ENCODE measurements at regions not wholly inside any gene's neighbourhood (a gene's known extent, or its start where the extent isn't known, plus 50 kb on each side); places are given as distances from the start of the nearest gene placed in this dataset.
"Not testable (repeated sequence)": the region's sequence is repeated elsewhere in the genome, so short reads cannot be mapped to it uniquely, and the experiment has no call there.

- Histone ChIP-seq H3K4me1 (ENCODE audit: control insufficient read depth in 2 of 2, insufficient read depth in 2 of 2, low read length in 2 of 2) (no peaks in the 10 kb centered on the region), H3K36me3 (ENCODE audit: control insufficient read depth in 2 of 2, insufficient read depth in 2 of 2, low read length in 2 of 2) (no peaks in the 10 kb centered on the region), H3K27ac (ENCODE audit: low read depth in 2 of 2, low read length in 2 of 2) (no peak overlapping the region), H3K27me3 (ENCODE audit: control insufficient read depth in 2 of 2, insufficient read depth in 2 of 2, low read length in 2 of 2) (no peaks in the 10 kb centered on the region), H3K9me3 (ENCODE audit: control insufficient read depth in 2 of 2, low read length in 2 of 2) (no peaks in the 10 kb centered on the region), H3K4me3 (ENCODE audit: low read length in 2 of 2) (no peak overlapping the region), H3K9ac (ENCODE audit: low read depth in 1 of 2, low read length in 2 of 2) (no peak overlapping the region)
Measured at GRCh38 chr11:104781037-104781436, 117.2 kb downstream of the CASP12 start.

GRCh38 chr11:104776501-104777170 lies 121.6 kb downstream of the CASP12 start:
- H3K4me3 ChIP-seq (ENCODE audit: low read length in 2 of 2), result no peak overlapping the region
- H3K9ac ChIP-seq (ENCODE audit: low read depth in 1 of 2, low read length in 2 of 2), result no peak overlapping the region

GRCh38 chr11:104774578-104774977 lies 123.7 kb downstream of the CASP12 start:
- H3K4me1 ChIP-seq (ENCODE audit: control insufficient read depth in 2 of 2, insufficient read depth in 2 of 2, low read length in 2 of 2), result no peaks in the 10 kb centered on the region
- H3K4me3 ChIP-seq (ENCODE audit: low read length in 2 of 2), result no peak overlapping the region
- H3K36me3 ChIP-seq (ENCODE audit: control insufficient read depth in 2 of 2, insufficient read depth in 2 of 2, low read length in 2 of 2), result no peaks in the 10 kb centered on the region
- no peaks in the 10 kb centered on the region for H3K27me3 ChIP-seq (ENCODE audit: control insufficient read depth in 2 of 2, insufficient read depth in 2 of 2, low read length in 2 of 2)
- no peak overlapping the region for H3K9ac ChIP-seq (ENCODE audit: low read depth in 1 of 2, low read length in 2 of 2)
- no peak overlapping the region for H3K27ac ChIP-seq (ENCODE audit: low read depth in 2 of 2, low read length in 2 of 2)
- no peaks in the 10 kb centered on the region for H3K9me3 ChIP-seq (ENCODE audit: control insufficient read depth in 2 of 2, low read length in 2 of 2)

More at GRCh38 chr11:104776501-104777170, 121.6 kb downstream of the CASP12 start:
- H3K4me1 ChIP-seq (ENCODE audit: control insufficient read depth in 2 of 2, insufficient read depth in 2 of 2, low read length in 2 of 2), result no peaks in the 10 kb centered on the region
- no peaks in the 10 kb centered on the region for H3K9me3 ChIP-seq (ENCODE audit: control insufficient read depth in 2 of 2, low read length in 2 of 2)
- H3K36me3 ChIP-seq (ENCODE audit: control insufficient read depth in 2 of 2, insufficient read depth in 2 of 2, low read length in 2 of 2), result no peaks in the 10 kb centered on the region
- no peaks in the 10 kb centered on the region for H3K27me3 ChIP-seq (ENCODE audit: control insufficient read depth in 2 of 2, insufficient read depth in 2 of 2, low read length in 2 of 2)
- no peak overlapping the region for H3K27ac ChIP-seq (ENCODE audit: low read depth in 2 of 2, low read length in 2 of 2)

GRCh38 chr11:104772806-104773241 lies 125.4 kb downstream of the CASP12 start:
- no peaks in the 10 kb centered on the region for H3K36me3 ChIP-seq (ENCODE audit: control insufficient read depth in 2 of 2, insufficient read depth in 2 of 2, low read length in 2 of 2)
- H3K4me3 ChIP-seq (ENCODE audit: low read length in 2 of 2), result no peak overlapping the region
- H3K9ac ChIP-seq (ENCODE audit: low read depth in 1 of 2, low read length in 2 of 2), result no peak overlapping the region
- H3K4me1 ChIP-seq (ENCODE audit: control insufficient read depth in 2 of 2, insufficient read depth in 2 of 2, low read length in 2 of 2), result no peaks in the 10 kb centered on the region
- H3K9me3 ChIP-seq (ENCODE audit: control insufficient read depth in 2 of 2, low read length in 2 of 2), result no peaks in the 10 kb centered on the region
- no peaks in the 10 kb centered on the region for H3K27me3 ChIP-seq (ENCODE audit: control insufficient read depth in 2 of 2, insufficient read depth in 2 of 2, low read length in 2 of 2)
- H3K27ac ChIP-seq (ENCODE audit: low read depth in 2 of 2, low read length in 2 of 2), result no peak overlapping the region

- Histone ChIP-seq H3K4me1 (ENCODE audit: control insufficient read depth in 2 of 2, insufficient read depth in 2 of 2, low read length in 2 of 2) (no peaks in the 10 kb centered on the region), H3K4me3 (ENCODE audit: low read length in 2 of 2) (no peak overlapping the region), H3K36me3 (ENCODE audit: control insufficient read depth in 2 of 2, insufficient read depth in 2 of 2, low read length in 2 of 2) (no peaks in the 10 kb centered on the region), H3K27ac (ENCODE audit: low read depth in 2 of 2, low read length in 2 of 2) (no peak overlapping the region), H3K9ac (ENCODE audit: low read depth in 1 of 2, low read length in 2 of 2) (no peak overlapping the region), H3K27me3 (ENCODE audit: control insufficient read depth in 2 of 2, insufficient read depth in 2 of 2, low read length in 2 of 2) (no peaks in the 10 kb centered on the region), H3K9me3 (ENCODE audit: control insufficient read depth in 2 of 2, low read length in 2 of 2) (no peaks in the 10 kb centered on the region)
Measured at GRCh38 chr11:104771763-104772162, 126.5 kb downstream of the CASP12 start.

- H3K36me3 ChIP-seq (ENCODE audit: control insufficient read depth in 2 of 2, insufficient read depth in 2 of 2, low read length in 2 of 2); H3K27me3 ChIP-seq (ENCODE audit: control insufficient read depth in 2 of 2, insufficient read depth in 2 of 2, low read length in 2 of 2); H3K27ac ChIP-seq (ENCODE audit: low read depth in 2 of 2, low read length in 2 of 2); H3K4me3 ChIP-seq (ENCODE audit: low read length in 2 of 2); H3K9me3 ChIP-seq (ENCODE audit: control insufficient read depth in 2 of 2, low read length in 2 of 2); H3K9ac ChIP-seq (ENCODE audit: low read depth in 1 of 2, low read length in 2 of 2); H3K4me1 ChIP-seq (ENCODE audit: control insufficient read depth in 2 of 2, insufficient read depth in 2 of 2, low read length in 2 of 2): not testable (repeated sequence)
Measured at GRCh38 chr11:104771046-104771445, 127.2 kb downstream of the CASP12 start.

- Histone ChIP-seq H3K36me3 (ENCODE audit: control insufficient read depth in 2 of 2, insufficient read depth in 2 of 2, low read length in 2 of 2) (no peaks in the 10 kb centered on the region), H3K27ac (ENCODE audit: low read depth in 2 of 2, low read length in 2 of 2) (no peak overlapping the region), H3K4me1 (ENCODE audit: control insufficient read depth in 2 of 2, insufficient read depth in 2 of 2, low read length in 2 of 2) (no peaks in the 10 kb centered on the region), H3K4me3 (ENCODE audit: low read length in 2 of 2) (no peak overlapping the region), H3K9me3 (ENCODE audit: control insufficient read depth in 2 of 2, low read length in 2 of 2) (no peaks in the 10 kb centered on the region), H3K9ac (ENCODE audit: low read depth in 1 of 2, low read length in 2 of 2) (no peak overlapping the region), H3K27me3 (ENCODE audit: control insufficient read depth in 2 of 2, insufficient read depth in 2 of 2, low read length in 2 of 2) (no peaks in the 10 kb centered on the region)
Measured at GRCh38 chr11:104765401-104766095, 132.7 kb downstream of the CASP12 start.

- Histone ChIP-seq H3K9ac (ENCODE audit: low read depth in 1 of 2, low read length in 2 of 2) (no peak overlapping the region), H3K27me3 (ENCODE audit: control insufficient read depth in 2 of 2, insufficient read depth in 2 of 2, low read length in 2 of 2) (no peaks in the 10 kb centered on the region), H3K4me3 (ENCODE audit: low read length in 2 of 2) (no peak overlapping the region), H3K9me3 (ENCODE audit: control insufficient read depth in 2 of 2, low read length in 2 of 2) (no peaks in the 10 kb centered on the region), H3K36me3 (ENCODE audit: control insufficient read depth in 2 of 2, insufficient read depth in 2 of 2, low read length in 2 of 2) (no peaks in the 10 kb centered on the region), H3K4me1 (ENCODE audit: control insufficient read depth in 2 of 2, insufficient read depth in 2 of 2, low read length in 2 of 2) (no peaks in the 10 kb centered on the region), H3K27ac (ENCODE audit: low read depth in 2 of 2, low read length in 2 of 2) (no peak overlapping the region)
Measured at GRCh38 chr11:104764710-104765045, 133.6 kb downstream of the CASP12 start.

- H3K9ac ChIP-seq (ENCODE audit: low read depth in 1 of 2, low read length in 2 of 2), result no peak overlapping the region
- H3K27ac ChIP-seq (ENCODE audit: low read depth in 2 of 2, low read length in 2 of 2), result no peak overlapping the region
- H3K9me3 ChIP-seq (ENCODE audit: control insufficient read depth in 2 of 2, low read length in 2 of 2), result no peaks in the 10 kb centered on the region
- no peaks in the 10 kb centered on the region for H3K36me3 ChIP-seq (ENCODE audit: control insufficient read depth in 2 of 2, insufficient read depth in 2 of 2, low read length in 2 of 2)
- no peaks in the 10 kb centered on the region for H3K4me1 ChIP-seq (ENCODE audit: control insufficient read depth in 2 of 2, insufficient read depth in 2 of 2, low read length in 2 of 2)
- H3K4me3 ChIP-seq (ENCODE audit: low read length in 2 of 2), result no peak overlapping the region
- no peaks in the 10 kb centered on the region for H3K27me3 ChIP-seq (ENCODE audit: control insufficient read depth in 2 of 2, insufficient read depth in 2 of 2, low read length in 2 of 2)
Measured at GRCh38 chr11:104763930-104764709, 134.1 kb downstream of the CASP12 start.

- no peaks in the 10 kb centered on the region for H3K9me3 ChIP-seq (ENCODE audit: control insufficient read depth in 2 of 2, low read length in 2 of 2)
- H3K4me1 ChIP-seq (ENCODE audit: control insufficient read depth in 2 of 2, insufficient read depth in 2 of 2, low read length in 2 of 2), result no peaks in the 10 kb centered on the region
- H3K4me3 ChIP-seq (ENCODE audit: low read length in 2 of 2), result no peak overlapping the region
- H3K27me3 ChIP-seq (ENCODE audit: control insufficient read depth in 2 of 2, insufficient read depth in 2 of 2, low read length in 2 of 2), result no peaks in the 10 kb centered on the region
- H3K27ac ChIP-seq (ENCODE audit: low read depth in 2 of 2, low read length in 2 of 2), result no peak overlapping the region
- H3K36me3 ChIP-seq (ENCODE audit: control insufficient read depth in 2 of 2, insufficient read depth in 2 of 2, low read length in 2 of 2), result no peaks in the 10 kb centered on the region
- no peak overlapping the region for H3K9ac ChIP-seq (ENCODE audit: low read depth in 1 of 2, low read length in 2 of 2)
Measured at GRCh38 chr11:104761511-104761910, 136.7 kb downstream of the CASP12 start.

Data from mucosa of rectum (tissue), 2 donors.